ENCODE measurements at regions not wholly inside any gene's neighbourhood (a gene's known extent, or its start where the extent isn't known, plus 50 kb on each side); places are given as distances from the start of the nearest gene placed in this dataset.

DNA sequence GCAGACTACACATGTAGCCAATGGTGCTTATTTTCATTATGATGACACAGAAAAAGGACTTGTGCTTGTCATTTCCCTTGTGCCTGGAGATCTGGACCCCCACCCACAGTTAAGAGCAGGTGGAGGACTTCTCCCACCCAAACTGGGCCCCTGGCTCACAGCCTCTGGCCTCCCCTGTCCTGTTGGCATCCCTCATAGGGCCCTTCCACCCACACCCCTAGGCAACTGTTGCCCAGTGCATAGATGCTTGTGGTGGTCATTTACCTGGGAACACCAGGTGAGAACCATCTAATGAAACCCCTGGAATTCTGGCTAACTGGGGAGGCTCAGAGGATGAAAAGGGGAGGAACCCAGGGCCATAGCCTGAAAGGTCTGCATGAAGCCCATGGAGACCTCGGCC lies 355.9 kb downstream of the BUD13 start:
- TF ChIP-seq, protein P1, sequence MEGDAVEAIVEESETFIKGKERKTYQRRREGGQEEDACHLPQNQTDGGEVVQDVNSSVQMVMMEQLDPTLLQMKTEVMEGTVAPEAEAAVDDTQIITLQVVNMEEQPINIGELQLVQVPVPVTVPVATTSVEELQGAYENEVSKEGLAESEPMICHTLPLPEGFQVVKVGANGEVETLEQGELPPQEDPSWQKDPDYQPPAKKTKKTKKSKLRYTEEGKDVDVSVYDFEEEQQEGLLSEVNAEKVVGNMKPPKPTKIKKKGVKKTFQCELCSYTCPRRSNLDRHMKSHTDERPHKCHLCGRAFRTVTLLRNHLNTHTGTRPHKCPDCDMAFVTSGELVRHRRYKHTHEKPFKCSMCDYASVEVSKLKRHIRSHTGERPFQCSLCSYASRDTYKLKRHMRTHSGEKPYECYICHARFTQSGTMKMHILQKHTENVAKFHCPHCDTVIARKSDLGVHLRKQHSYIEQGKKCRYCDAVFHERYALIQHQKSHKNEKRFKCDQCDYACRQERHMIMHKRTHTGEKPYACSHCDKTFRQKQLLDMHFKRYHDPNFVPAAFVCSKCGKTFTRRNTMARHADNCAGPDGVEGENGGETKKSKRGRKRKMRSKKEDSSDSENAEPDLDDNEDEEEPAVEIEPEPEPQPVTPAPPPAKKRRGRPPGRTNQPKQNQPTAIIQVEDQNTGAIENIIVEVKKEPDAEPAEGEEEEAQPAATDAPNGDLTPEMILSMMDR (IDR thresholded peaks at IDR 0.05), result no peak
- no peak for TF ChIP-seq POLR2A (IDR thresholded peaks at IDR 0.05)
